SJCRH30 (cell line): ENCODE measurements at regions not wholly inside any gene's neighbourhood (a gene's known extent, or its start where the extent isn't known, plus 50 kb on each side); places are given as distances from the start of the nearest gene placed in this dataset.
A peak's percentile ranks its signal among the peaks of the same experiment; 100 is the strongest.
"Not testable (repeated sequence)": the region's sequence is repeated elsewhere in the genome, so short reads cannot be mapped to it uniquely, and the experiment has no call there.

Experiments used
- DNase-seq, 2 experiments: peaks; one replicate each; pipeline ENCODE4 v3.0.0-alpha.2; 2015 to 2020
- H3K27ac ChIP-seq: fragments of 250-450 bp; sonication (Bioruptor Pico); 2 replicates; pipeline ENCODE4 v1.5.1; 2020; ENCODE audit warnings: mild to moderate bottlenecking, moderate library complexity
- H3K27me3 ChIP-seq: fragments of 250-450 bp; sonication (Bioruptor Pico); 2 replicates; pipeline ENCODE4 v1.5.1; 2020; ENCODE audit warnings: mild to moderate bottlenecking, moderate library complexity
- H3K36me3 ChIP-seq: fragments of 250-450 bp; sonication (Bioruptor Pico); 2 replicates; pipeline ENCODE4 v1.5.1; 2020; ENCODE audit warnings: mild to moderate bottlenecking, moderate library complexity
- H3K4me1 ChIP-seq: fragments of 250-450 bp; sonication (Bioruptor Pico); 2 replicates; pipeline ENCODE4 v1.5.1; 2020; ENCODE audit warnings: mild to moderate bottlenecking, moderate library complexity
- H3K4me3 ChIP-seq: fragments of 250-450 bp; sonication (Bioruptor Pico); 2 replicates; pipeline ENCODE4 v1.5.1; 2020; ENCODE audit warnings: mild to moderate bottlenecking, moderate library complexity
- H3K9me3 ChIP-seq: fragments of 250-450 bp; sonication (Bioruptor Pico); replicated peaks from 2 replicates; pipeline ENCODE4 v1.5.1; 2020; ENCODE audit warnings: mild to moderate bottlenecking, moderate library complexity

- no peak overlapping the region for H3K27ac ChIP-seq
- no peaks in the 10 kb centered on the region for H3K9me3 ChIP-seq
- H3K4me1 ChIP-seq = no peaks in the 10 kb centered on the region
- H3K36me3 ChIP-seq = no peaks in the 10 kb centered on the region
- H3K4me3 ChIP-seq = no peak overlapping the region
- no peaks in the 10 kb centered on the region for H3K27me3 ChIP-seq
- DNase-seq = no peak
Measured at GRCh38 chr1:104264521-104264920, 514.8 kb downstream of the AMY1C start.

- H3K27ac ChIP-seq = no peak overlapping the region
- no peak overlapping the region for H3K4me3 ChIP-seq
- no peaks in the 10 kb centered on the region for H3K27me3 ChIP-seq
- DNase-seq = no peak
- H3K9me3 ChIP-seq = no peaks in the 10 kb centered on the region
- H3K36me3 ChIP-seq = no peaks in the 10 kb centered on the region
- H3K4me1 ChIP-seq = no peaks in the 10 kb centered on the region
Measured at GRCh38 chr1:104265163-104265562, 515.5 kb downstream of the AMY1C start.

DNA sequence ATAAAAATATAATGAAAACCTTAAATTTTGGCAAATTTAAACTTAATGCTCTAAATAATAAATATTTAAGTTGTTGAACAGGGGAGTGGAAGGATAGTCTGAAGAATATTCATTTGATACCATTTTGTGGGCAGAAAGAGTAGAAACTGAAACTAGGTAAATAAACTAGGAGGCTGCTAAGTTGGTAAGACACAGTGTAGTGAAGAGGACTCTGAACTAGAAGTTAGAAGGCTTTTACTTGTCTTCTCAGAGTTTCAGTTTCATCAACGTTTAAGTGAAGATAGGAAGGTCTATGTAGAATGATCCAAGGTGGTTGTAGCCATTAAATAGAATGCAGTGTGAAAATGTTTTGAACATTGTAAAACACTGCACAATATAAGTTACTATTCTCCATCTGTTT lies 516.9 kb downstream of the AMY1C start:
- H3K4me3 ChIP-seq = no peak overlapping the region
- no peaks in the 10 kb centered on the region for H3K4me1 ChIP-seq
- no peaks in the 10 kb centered on the region for H3K27me3 ChIP-seq
- H3K9me3 ChIP-seq = no peaks in the 10 kb centered on the region
- no peak for DNase-seq
- no peaks in the 10 kb centered on the region for H3K36me3 ChIP-seq
- H3K27ac ChIP-seq = no peak overlapping the region

GRCh38 chr1:104288322-104288721 lies 538.6 kb downstream of the AMY1C start:
- H3K4me1 ChIP-seq, H3K27me3 ChIP-seq, DNase-seq, H3K9me3 ChIP-seq, H3K36me3 ChIP-seq, H3K27ac ChIP-seq, H3K4me3 ChIP-seq: not testable (repeated sequence)

DNA sequence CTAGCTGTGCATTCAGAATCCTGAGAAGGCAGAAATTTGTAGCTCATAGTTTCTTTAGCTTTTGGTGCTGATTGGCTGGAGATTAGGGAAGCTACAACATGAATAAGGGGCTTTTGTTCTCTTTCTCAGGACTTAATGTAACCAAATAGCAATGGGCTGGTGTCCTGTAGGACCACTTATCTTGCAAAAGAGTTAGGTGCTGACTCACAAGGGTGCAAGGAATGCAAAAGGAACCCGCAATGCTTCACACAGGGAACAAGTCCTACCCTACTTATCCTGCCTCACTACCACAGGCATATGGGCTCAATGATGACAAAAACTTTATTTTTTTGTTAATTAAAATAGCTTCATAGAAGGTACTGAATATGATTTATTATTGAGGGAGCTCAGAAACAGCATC lies 541.5 kb downstream of the AMY1C start:
- Histone ChIP-seq H3K27me3 (no peaks in the 10 kb centered on the region), H3K4me3 (no peak overlapping the region), H3K9me3 (no peaks in the 10 kb centered on the region), H3K27ac (no peak overlapping the region), H3K4me1 (no peaks in the 10 kb centered on the region), H3K36me3 (no peaks in the 10 kb centered on the region)
- DNase-seq = peak in 1 of 2 experiments; percentile 1

DNA sequence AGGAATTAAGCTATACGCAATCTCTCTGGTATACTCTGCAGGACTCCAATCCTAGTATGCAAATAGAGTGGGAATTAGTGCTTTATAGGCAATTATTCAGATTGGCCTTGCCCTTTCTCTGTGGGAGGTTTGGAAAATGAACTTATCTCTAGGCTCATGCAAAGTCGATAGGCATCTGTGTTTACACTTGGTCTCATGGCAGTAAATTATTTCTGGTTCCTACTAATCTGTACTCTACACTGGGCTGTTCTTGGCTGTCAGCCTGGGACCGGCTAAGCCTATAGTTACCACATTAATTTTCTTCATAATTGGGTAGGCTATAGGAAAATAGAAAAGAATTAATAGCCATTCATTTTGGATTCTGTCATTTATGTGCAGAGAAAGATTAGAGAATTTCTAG lies 544.6 kb downstream of the AMY1C start:
- H3K36me3 ChIP-seq = no peaks in the 10 kb centered on the region
- no peaks in the 10 kb centered on the region for H3K27me3 ChIP-seq
- H3K4me1 ChIP-seq = no peaks in the 10 kb centered on the region
- H3K9me3 ChIP-seq = no peaks in the 10 kb centered on the region
- DNase-seq = no peak
- H3K27ac ChIP-seq = no peak overlapping the region
- no peak overlapping the region for H3K4me3 ChIP-seq

- DNase-seq = no peak
- Histone ChIP-seq H3K36me3 (no peaks in the 10 kb centered on the region), H3K9me3 (no peaks in the 10 kb centered on the region), H3K4me1 (no peaks in the 10 kb centered on the region), H3K4me3 (no peak overlapping the region), H3K27ac (no peak overlapping the region), H3K27me3 (no peaks in the 10 kb centered on the region)
Measured at GRCh38 chr1:104295511-104295910, 545.8 kb downstream of the AMY1C start.

- Histone ChIP-seq H3K9me3 (no peaks in the 10 kb centered on the region), H3K4me3 (no peak overlapping the region), H3K4me1 (no peaks in the 10 kb centered on the region), H3K36me3 (no peaks in the 10 kb centered on the region), H3K27ac (no peak overlapping the region), H3K27me3 (no peaks in the 10 kb centered on the region)
- DNase-seq = no peak
Measured at GRCh38 chr1:104309673-104310072, 560.0 kb downstream of the AMY1C start.

- Histone ChIP-seq H3K36me3 (no peaks in the 10 kb centered on the region), H3K9me3 (no peaks in the 10 kb centered on the region), H3K27ac (no peak overlapping the region), H3K4me3 (no peak overlapping the region), H3K27me3 (no peaks in the 10 kb centered on the region), H3K4me1 (no peaks in the 10 kb centered on the region)
- DNase-seq = no peak
Measured at GRCh38 chr1:104315823-104316222, 566.1 kb downstream of the AMY1C start.

- Histone ChIP-seq H3K9me3 (no peaks in the 10 kb centered on the region), H3K36me3 (no peaks in the 10 kb centered on the region), H3K27me3 (no peaks in the 10 kb centered on the region), H3K4me3 (no peak overlapping the region), H3K27ac (no peak overlapping the region), H3K4me1 (no peaks in the 10 kb centered on the region)
- no peak for DNase-seq
Measured at GRCh38 chr1:104322131-104322530, 572.4 kb downstream of the AMY1C start.

- no peak overlapping the region for H3K4me3 ChIP-seq
- H3K27me3 ChIP-seq = no peaks in the 10 kb centered on the region
- H3K36me3 ChIP-seq = no peaks in the 10 kb centered on the region
- DNase-seq = no peak
- H3K4me1 ChIP-seq = no peaks in the 10 kb centered on the region
- no peaks in the 10 kb centered on the region for H3K9me3 ChIP-seq
- H3K27ac ChIP-seq = no peak overlapping the region
Measured at GRCh38 chr1:104329278-104329677, 579.6 kb downstream of the AMY1C start.

- Histone ChIP-seq H3K27me3 (no peaks in the 10 kb centered on the region), H3K9me3 (no peaks in the 10 kb centered on the region), H3K4me3 (no peak overlapping the region), H3K27ac (no peak overlapping the region), H3K36me3 (no peaks in the 10 kb centered on the region), H3K4me1 (no peaks in the 10 kb centered on the region)
- DNase-seq = no peak
Measured at GRCh38 chr1:104331763-104332162, 582.1 kb downstream of the AMY1C start.

DNA sequence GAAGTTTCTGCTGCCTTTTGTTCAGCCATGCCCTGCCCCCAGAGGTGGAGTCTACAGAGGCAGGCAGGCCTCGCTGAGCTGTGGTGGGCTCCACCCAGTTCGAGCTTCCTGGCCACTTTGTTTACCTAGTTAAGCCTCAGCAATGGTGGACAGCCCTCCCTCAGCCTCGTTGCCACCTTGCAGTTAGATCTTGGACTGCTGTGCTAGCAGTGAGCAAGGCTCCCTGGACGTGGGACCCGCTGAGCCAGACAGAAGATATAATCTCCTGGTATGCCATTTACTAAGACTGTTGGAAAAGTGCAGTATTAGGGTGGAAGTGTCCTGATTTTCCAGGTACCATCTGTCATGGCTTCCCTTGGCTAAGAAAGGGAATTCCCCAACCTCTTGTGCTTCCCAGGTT lies 588.2 kb downstream of the AMY1C start:
- H3K4me3 ChIP-seq, H3K4me1 ChIP-seq, H3K36me3 ChIP-seq, H3K27me3 ChIP-seq, DNase-seq, H3K27ac ChIP-seq, H3K9me3 ChIP-seq: not testable (repeated sequence)

GRCh38 chr1:104341944-104342343 lies 592.2 kb downstream of the AMY1C start:
- no peak for DNase-seq
- no peaks in the 10 kb centered on the region for H3K4me1 ChIP-seq
- H3K4me3 ChIP-seq = no peak overlapping the region
- no peaks in the 10 kb centered on the region for H3K36me3 ChIP-seq
- no peaks in the 10 kb centered on the region for H3K9me3 ChIP-seq
- no peaks in the 10 kb centered on the region for H3K27me3 ChIP-seq
- H3K27ac ChIP-seq = no peak overlapping the region

- no peak for DNase-seq
- H3K4me3 ChIP-seq = no peak overlapping the region
- H3K27me3 ChIP-seq = peaks cover 3% of the 10 kb centered on the region; the same call in 1 of the 2 replicates
- H3K4me1 ChIP-seq = no peaks in the 10 kb centered on the region
- H3K36me3 ChIP-seq = no peaks in the 10 kb centered on the region
- no peaks in the 10 kb centered on the region for H3K9me3 ChIP-seq
- H3K27ac ChIP-seq = no peak overlapping the region
Measured at GRCh38 chr1:104348277-104348676, 598.6 kb downstream of the AMY1C start.

GRCh38 chr1:104353580-104353979 lies 603.9 kb downstream of the AMY1C start:
- peaks cover 6% of the 10 kb centered on the region; the same call in 1 of the 2 replicates for H3K4me1 ChIP-seq
- no peak for DNase-seq
- H3K27me3 ChIP-seq = peaks cover 3% of the 10 kb centered on the region; the same call in 1 of the 2 replicates
- H3K4me3 ChIP-seq = no peak overlapping the region
- H3K36me3 ChIP-seq = no peaks in the 10 kb centered on the region
- no peaks in the 10 kb centered on the region for H3K9me3 ChIP-seq
- H3K27ac ChIP-seq = no peak overlapping the region

DNA sequence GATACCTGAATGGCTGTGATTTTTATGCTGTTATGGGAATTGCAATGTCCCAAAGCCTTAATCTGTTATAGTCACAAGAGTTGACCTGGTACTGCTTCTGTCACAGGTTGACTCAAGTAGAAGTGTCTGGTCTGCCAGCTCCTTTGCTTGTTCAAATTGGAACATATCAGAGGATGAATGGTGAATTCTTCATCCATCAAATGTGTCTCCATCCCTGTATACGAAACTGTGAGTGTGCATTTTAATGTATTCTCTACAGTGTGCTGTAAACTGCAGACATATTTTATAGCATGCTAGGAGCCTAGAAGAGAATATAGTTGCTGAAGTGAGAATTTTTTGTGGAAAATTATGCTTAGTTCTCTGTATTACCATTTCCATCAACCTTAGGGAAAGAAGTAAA lies 608.4 kb downstream of the AMY1C start:
- H3K4me1 ChIP-seq = peaks cover 6% of the 10 kb centered on the region; the same call in 1 of the 2 replicates
- no peak overlapping the region for H3K4me3 ChIP-seq
- H3K9me3 ChIP-seq = no peaks in the 10 kb centered on the region
- DNase-seq = no peak
- 0 out of 2 replicates have a peak, but pooled peaks cover 5% of the 10 kb centered on the region for H3K27me3 ChIP-seq
- no peak overlapping the region for H3K27ac ChIP-seq
- H3K36me3 ChIP-seq = no peaks in the 10 kb centered on the region
